Upper lobe of right lung (tissue), 1 donor: ENCODE measurements at regions not wholly inside any gene's neighbourhood (a gene's known extent, or its start where the extent isn't known, plus 50 kb on each side); places are given as distances from the start of the nearest gene placed in this dataset.
"Not testable (repeated sequence)": the region's sequence is repeated elsewhere in the genome, so short reads cannot be mapped to it uniquely, and the experiment has no call there.

Experiments used
- ATAC-seq: fragments of 200-7000 bp; cut with Tn5 transposase; one replicate; pipeline ENCODE4 v1.9.1; 2020; ENCODE audit warnings: mild to moderate bottlenecking, moderate library complexity
- DNase-seq: peaks from one replicate; pipeline ENCODE4 v3.0.0-alpha.2; 2020
- H3K27ac ChIP-seq: fragments of 200-600 bp; one replicate; pipeline ENCODE4 v1.8.0; 2022
- H3K27me3 ChIP-seq: fragments of 200-600 bp; one replicate; pipeline ENCODE4 v1.8.0; 2022; ENCODE audit warnings: mild to moderate bottlenecking
- H3K36me3 ChIP-seq: fragments of 200-600 bp; one replicate; pipeline ENCODE4 v1.8.0; 2022
- H3K4me1 ChIP-seq: fragments of 200-600 bp; one replicate; pipeline ENCODE4 v1.8.0; 2022
- H3K4me3 ChIP-seq: fragments of 200-600 bp; one replicate; pipeline ENCODE4 v1.8.0; 2022; ENCODE audit warnings: mild to moderate bottlenecking
- H3K9me3 ChIP-seq: fragments of 200-600 bp; one replicate; pipeline ENCODE4 v1.8.0; 2022
- CTCF ChIP-seq: fragments of 200-600 bp; IDR thresholded peaks from one replicate; pipeline ENCODE4 v1.8.0; 2022; ENCODE audit warnings: antibody characterized with exemption
- intact Hi-C: fragments of 100-400 bp; cut with DNase I; formaldehyde crosslinking; loops from one replicate; pipeline ENCODE4 v1.11.0; 2022
- donor health status: DM: no; HTN: yes; CAD: no; lungs with severe emphysema.

GRCh38 chr19:34620134-34620533 lies 56.8 kb downstream of the SCGB2B2 start:
- H3K27me3 ChIP-seq, DNase-seq, H3K4me1 ChIP-seq, H3K4me3 ChIP-seq, H3K36me3 ChIP-seq, ATAC-seq, H3K27ac ChIP-seq, intact Hi-C loops: not testable (repeated sequence)
- peaks cover 14% of the 10 kb centered on the region for H3K9me3 ChIP-seq

- DNase-seq = no peak
- no peak for TF ChIP-seq CTCF
- intact Hi-C loops = no loop called here
- Histone ChIP-seq H3K9me3 (peaks cover 14% of the 10 kb centered on the region), H3K4me3 (no peak overlapping the region), H3K27me3 (no peaks in the 10 kb centered on the region), H3K27ac (no peak overlapping the region), H3K36me3 (no peaks in the 10 kb centered on the region), H3K4me1 (no peaks in the 10 kb centered on the region)
- no peak for ATAC-seq
Observed at GRCh38 chr19:34618410-34618809, 58.5 kb downstream of the SCGB2B2 start.

DNA sequence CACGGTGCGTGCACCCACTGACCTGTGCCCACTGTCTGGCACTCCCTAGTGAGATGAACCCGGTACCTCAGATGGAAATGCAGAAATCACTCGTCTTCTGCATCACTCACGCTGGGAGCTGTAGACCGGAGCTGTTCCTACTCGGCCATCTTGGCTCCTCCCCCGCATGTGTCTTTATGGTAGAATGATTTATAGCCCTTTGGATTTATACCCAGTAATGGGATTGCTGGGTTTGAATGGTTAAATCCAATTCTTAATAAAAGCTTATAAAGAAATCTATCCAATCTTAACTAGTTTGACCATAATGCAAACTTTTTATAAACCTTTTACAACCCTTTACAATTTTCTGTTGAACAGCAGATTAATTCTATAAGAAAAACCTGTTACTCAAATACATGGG lies 59.0 kb downstream of the SCGB2B2 start:
- H3K27ac ChIP-seq, H3K36me3 ChIP-seq, H3K4me3 ChIP-seq, intact Hi-C loops, H3K27me3 ChIP-seq, DNase-seq, H3K4me1 ChIP-seq, ATAC-seq: not testable (repeated sequence)
- peaks cover 13% of the 10 kb centered on the region for H3K9me3 ChIP-seq

GRCh38 chr19:34603003-34603402 lies 74.0 kb downstream of the SCGB2B2 start:
- no peak for ATAC-seq
- Histone ChIP-seq H3K27ac (no peak overlapping the region), H3K27me3 (no peaks in the 10 kb centered on the region), H3K36me3 (no peaks in the 10 kb centered on the region), H3K9me3 (peaks cover 5% of the 10 kb centered on the region), H3K4me3 (no peak overlapping the region), H3K4me1 (no peaks in the 10 kb centered on the region)
- no peak for DNase-seq
- intact Hi-C loops = no loop called here
- TF ChIP-seq CTCF = no peak

GRCh38 chr19:34601071-34601470 lies 75.9 kb downstream of the SCGB2B2 start:
- DNase-seq (no peak), ATAC-seq (no peak)
- no peaks in the 10 kb centered on the region for H3K9me3 ChIP-seq
- H3K4me1 ChIP-seq = no peaks in the 10 kb centered on the region
- no peak overlapping the region for H3K27ac ChIP-seq
- intact Hi-C loops = no loop called here
- no peaks in the 10 kb centered on the region for H3K27me3 ChIP-seq
- no peak overlapping the region for H3K4me3 ChIP-seq
- no peak for TF ChIP-seq CTCF
- no peaks in the 10 kb centered on the region for H3K36me3 ChIP-seq

GRCh38 chr19:34600366-34600765 lies 76.6 kb downstream of the SCGB2B2 start:
- ATAC-seq = no peak
- Histone ChIP-seq H3K27me3 (no peaks in the 10 kb centered on the region), H3K36me3 (no peaks in the 10 kb centered on the region), H3K4me1 (peaks cover 6% of the 10 kb centered on the region), H3K4me3 (no peak overlapping the region), H3K9me3 (no peaks in the 10 kb centered on the region), H3K27ac (no peak overlapping the region)
- intact Hi-C loops = no loop called here
- TF ChIP-seq CTCF = no peak
- no peak for DNase-seq
